H1 (cell line): ENCODE measurements at regions not wholly inside any gene's neighbourhood (a gene's known extent, or its start where the extent isn't known, plus 50 kb on each side); places are given as distances from the start of the nearest gene placed in this dataset.

Experiments used
- CHD7 ChIP-seq: fragments of 300-600 bp; sonication (generic); IDR thresholded peaks from 2 replicates; pipeline ENCODE4 v1.7.1; 2012; ENCODE audit warnings: low read length, moderate library complexity, mild to moderate bottlenecking, inconsistent platforms; ENCODE audit not compliant: insufficient replicate concordance
- CREB1 ChIP-seq: IDR thresholded peaks from 2 replicates; pipeline ENCODE4 v1.6.1; 2012; ENCODE audit warnings: inconsistent platforms
- E2F6 ChIP-seq: IDR thresholded peaks from 2 replicates; pipeline ENCODE4 v1.6.1; 2012; ENCODE audit warnings: inconsistent platforms
- POLR2AphosphoS5 ChIP-seq: IDR thresholded peaks from 2 replicates; pipeline ENCODE4 v1.6.1; 2011; ENCODE audit warnings: low read depth, low read length
- RBBP5 ChIP-seq: IDR thresholded peaks from 2 replicates; pipeline ENCODE4 v1.7.1; 2012; ENCODE audit warnings: low read depth, mild to moderate bottlenecking, inconsistent platforms, low read length, moderate library complexity, borderline replicate concordance
- RNF2 ChIP-seq: fragments of 200-900, 300-1000 bp; sonication (generic); IDR thresholded peaks from 2 replicates; pipeline ENCODE4 v1.7.1; 2016; ENCODE audit warnings: borderline replicate concordance, low read depth, mild to moderate bottlenecking, antibody characterized with exemption, low read length; ENCODE audit not compliant: poor library complexity, severe bottlenecking; ENCODE audit errors: missing control alignments
- SP2 ChIP-seq: IDR thresholded peaks from 2 replicates; pipeline ENCODE4 v1.6.1; 2012; ENCODE audit warnings: mild to moderate bottlenecking, low read length, inconsistent platforms
- ZNF274 ChIP-seq: IDR thresholded peaks from 2 replicates; pipeline ENCODE4 v1.7.0; 2012; ENCODE audit warnings: low read length, borderline replicate concordance; ENCODE audit errors: extremely low read depth

GRCh38 chr9:75639971-75640610 lies 250.4 kb upstream of the PCSK5 start (continued):
- TF ChIP-seq CHD7 (no peak), POLR2AphosphoS5 (no peak), ZNF274 (no peak), SP2 (no peak), E2F6 (no peak), CREB1 (no peak), RNF2 (no peak), RBBP5 (no peak)
